HepG2 (cell line): ENCODE measurements at regions not wholly inside any gene's neighbourhood (a gene's known extent, or its start where the extent isn't known, plus 50 kb on each side); places are given as distances from the start of the nearest gene placed in this dataset.

Source experiments
- ATAC-seq: fragments of 200-7000 bp; cut with Tn5 transposase; 3 replicates; pipeline ENCODE4 v1.9.1; 2020; ENCODE audit warnings: mild to moderate bottlenecking, moderate library complexity
- BruUV-seq: library from RNA; stranded (reverse); fragments of 400-500 nt; replicated peaks from 2 replicates; lab custom pipeline; 2021; lab: Mats Ljungman, UMichigan
- CTCF ChIA-PET: fragments of 300-600 bp; formaldehyde crosslinking; extraction: SDS; loops from one replicate; lab custom pipeline; 2021; ENCODE audit warnings: low total read pairs, inconsistent platforms, low intra/inter-chr PET ratio; lab: Yijun Ruan, JAX
- POLR2A ChIA-PET: fragments of 350-600 bp; sonication (Branson Sonifier 250); formaldehyde crosslinking; loops from one replicate; lab custom pipeline; 2020; ENCODE audit warnings: antibody characterized with exemption, inconsistent platforms; lab: Yijun Ruan, JAX
- DNase-seq: peaks from one replicate; pipeline ENCODE4 v3.0.0-alpha.2; 2015; ENCODE audit warnings: low spot score
- FAIRE-seq: peaks from 3 replicates; lab custom pipeline; 2011; peaks lifted over from hg19 to GRCh38; lab: Jason Lieb, UNC
- H2AFZ ChIP-seq: one replicate; pipeline ENCODE4 v1.6.1; 2011; ENCODE audit warnings: low read length, inconsistent platforms
- H3K27ac ChIP-seq: fragments of 300-600 bp; 3 replicates; pipeline ENCODE4 v1.8.0; 2011; ENCODE audit warnings: mixed run types, mild to moderate bottlenecking, mixed read lengths, low read length, inconsistent platforms; ENCODE audit not compliant: insufficient read depth; ENCODE audit errors: extremely low read length
- H3K27me3 ChIP-seq, 2 experiments: fragments of 200-600 bp in 1 of 2; 2 replicates in 1 of 2; 3 replicates in 1 of 2; pipeline versions ENCODE4 v1.6.0 to v1.8.0; 2011; ENCODE audit warnings: low read length in 2 of 2, mild to moderate bottlenecking in 2 of 2, moderate library complexity in 2 of 2, inconsistent platforms in 1 of 2; ENCODE audit not compliant: insufficient read depth in 2 of 2, control insufficient read depth in 1 of 2
- H3K36me3 ChIP-seq, 2 experiments: fragments of 200-600 bp in 1 of 2; replicated peaks in 1 of 2; 2 replicates in 1 of 2; 3 replicates in 1 of 2; pipeline versions ENCODE4 v1.5.1 to v1.8.0; 2011; ENCODE audit warnings: low read length in 2 of 2, inconsistent platforms in 1 of 2; ENCODE audit not compliant: insufficient read depth in 2 of 2, control insufficient read depth in 1 of 2
- H3K4me1 ChIP-seq: 2 replicates; pipeline ENCODE4 v1.5.1; 2012; ENCODE audit warnings: low read length, inconsistent platforms; ENCODE audit not compliant: insufficient read depth
- H3K4me2 ChIP-seq: 2 replicates; pipeline ENCODE4 v1.6.0; 2011; ENCODE audit warnings: low read depth, low read length, inconsistent platforms
- H3K4me3 ChIP-seq, 3 experiments: fragments of 200-600 bp in 1 of 3; sonication (generic), shearing (Covaris generic) in 1 of 3; replicated peaks in 1 of 3; 2 replicates each; pipeline ENCODE4 v1.5.1; 2011 to 2016; ENCODE audit warnings: low read length in 3 of 3, inconsistent platforms in 2 of 3, low read depth in 2 of 3, mild to moderate bottlenecking in 2 of 3, control low read depth in 1 of 3, mixed read lengths in 1 of 3; ENCODE audit not compliant: insufficient read depth in 1 of 3
- H3K79me2 ChIP-seq: one replicate; pipeline ENCODE4 v1.6.1; 2011; ENCODE audit warnings: low read length, inconsistent platforms; ENCODE audit not compliant: insufficient read depth
- H3K9ac ChIP-seq: 2 replicates; pipeline ENCODE4 v1.6.0; 2011; ENCODE audit warnings: mild to moderate bottlenecking, low read depth, low read length, inconsistent platforms; ENCODE audit not compliant: insufficient read depth
- H3K9me3 ChIP-seq: 2 replicates; pipeline ENCODE4 v1.5.1; 2012; ENCODE audit warnings: mild to moderate bottlenecking, low read length
- H4K20me1 ChIP-seq: 2 replicates; pipeline ENCODE4 v1.6.0; 2011; ENCODE audit warnings: inconsistent platforms, mild to moderate bottlenecking, low read length, moderate library complexity; ENCODE audit not compliant: insufficient read depth
- CBFB ChIP-seq: sonication (generic); formaldehyde crosslinking; IDR thresholded peaks from 2 replicates; pipeline ENCODE4 v1.4.0; 2020; ENCODE audit warnings: missing genetic modification reagents
- EHMT2 ChIP-seq: fragments of 200-600 bp; sonication (generic); IDR thresholded peaks from 2 replicates; pipeline ENCODE4 v1.7.0; 2017; ENCODE audit warnings: antibody characterized with exemption, low read depth, low read length, borderline replicate concordance
- GLI4 ChIP-seq: sonication (generic); formaldehyde crosslinking; IDR thresholded peaks from 2 replicates; pipeline ENCODE4 v1.5.1; 2020; ENCODE audit warnings: missing genetic modification reagents, mild to moderate bottlenecking, moderate library complexity, borderline replicate concordance
- HOXA5 ChIP-seq: sonication (generic); formaldehyde crosslinking; IDR thresholded peaks from 2 replicates; pipeline ENCODE4 v1.4.0; 2020; ENCODE audit warnings: missing genetic modification reagents
- MEIS1 ChIP-seq: sonication (generic); formaldehyde crosslinking; IDR thresholded peaks from 2 replicates; pipeline ENCODE4 v1.9.0; 2021; ENCODE audit warnings: mild to moderate bottlenecking, missing genetic modification reagents, moderate library complexity, borderline replicate concordance
- NR2F6 ChIP-seq, 2 experiments: IDR thresholded peaks; 2 replicates each; pipeline ENCODE4 v1.6.1; 2016; ENCODE audit warnings: antibody characterized with exemption in 1 of 2, mild to moderate bottlenecking in 1 of 2
- RAD21 ChIP-seq: fragments of 450-650 bp; formaldehyde crosslinking; IDR thresholded peaks from 2 replicates; pipeline ENCODE4 v1.5.0; 2020; ENCODE audit warnings: mild to moderate bottlenecking
- SNAI1 ChIP-seq: sonication (generic); formaldehyde crosslinking; IDR thresholded peaks from 2 replicates; pipeline ENCODE4 v1.5.0; 2020; ENCODE audit warnings: mild to moderate bottlenecking, missing genetic modification reagents, borderline replicate concordance
- THYN1 ChIP-seq: sonication (generic); formaldehyde crosslinking; IDR thresholded peaks from 2 replicates; pipeline ENCODE4 v1.8.1; 2023; ENCODE audit warnings: low read depth, mild to moderate bottlenecking, moderate library complexity, missing genetic modification reagents, borderline replicate concordance
- YEATS4 ChIP-seq: sonication (generic); formaldehyde crosslinking; IDR thresholded peaks from 2 replicates; pipeline ENCODE4 v1.4.0; 2020; ENCODE audit warnings: missing genetic modification reagents, borderline replicate concordance
- YY1 ChIP-seq: IDR thresholded peaks from 2 replicates; pipeline ENCODE4 v1.6.1; 2011; ENCODE audit warnings: low read length, low read depth, moderate library complexity, mild to moderate bottlenecking; ENCODE audit not compliant: insufficient read depth, insufficient replicate concordance
- ZNF10 ChIP-seq: sonication (generic); formaldehyde crosslinking; IDR thresholded peaks from 2 replicates; pipeline ENCODE4 v1.4.0; 2020; ENCODE audit warnings: mild to moderate bottlenecking, low read depth, missing genetic modification reagents, borderline replicate concordance
- ZNF7 ChIP-seq: IDR thresholded peaks from 2 replicates; pipeline ENCODE4 v1.6.1; 2016; ENCODE audit warnings: missing biosample characterization, missing genetic modification reagents
- ZNF75D ChIP-seq: sonication (generic); formaldehyde crosslinking; IDR thresholded peaks from 2 replicates; pipeline ENCODE4 v1.8.1; 2023; ENCODE audit warnings: missing genetic modification reagents, mild to moderate bottlenecking, borderline replicate concordance
- ZNF816 ChIP-seq: sonication (generic); formaldehyde crosslinking; IDR thresholded peaks from 2 replicates; pipeline ENCODE4 v1.8.0; 2022; ENCODE audit warnings: missing genetic modification reagents, mild to moderate bottlenecking, borderline replicate concordance
- WGBS: methylation state at CpG from one replicate; pipeline ENCODE4 v1.1.6; 2017; ENCODE audit warnings: low lambda C conversion rate; 5-methylcytosine and 5-hydroxymethylcytosine counted together
- in situ Hi-C: cut with HindIII; loops from 2 replicates; pipeline ENCODE4 v1.10.0; 2017; ENCODE audit warnings: low pct_unique_long_range_greater_than_20kb; ENCODE audit not compliant: extremely low pct_ligation_motif_present
- intact Hi-C: fragments of 100-400 bp; cut with micrococcal nuclease; formaldehyde crosslinking; loops from one replicate; pipeline ENCODE4 v1.10.0; 2022; ENCODE audit not compliant: unreplicated experiment
- TF ChIP-seq, protein P1 (sequence below): sonication (generic); formaldehyde crosslinking; IDR thresholded peaks from 2 replicates; pipeline ENCODE4 v1.8.0; 2023; ENCODE audit warnings: mild to moderate bottlenecking, missing genetic modification reagents
- TF ChIP-seq, protein P2 (sequence below): sonication (generic); formaldehyde crosslinking; IDR thresholded peaks from 2 replicates; pipeline ENCODE4 v1.4.0; 2020; ENCODE audit warnings: missing genetic modification reagents
- TF ChIP-seq, protein P3 (sequence below): sonication (generic); formaldehyde crosslinking; IDR thresholded peaks from 2 replicates; pipeline ENCODE4 v1.4.0; 2020; ENCODE audit warnings: missing genetic modification reagents

DNA sequence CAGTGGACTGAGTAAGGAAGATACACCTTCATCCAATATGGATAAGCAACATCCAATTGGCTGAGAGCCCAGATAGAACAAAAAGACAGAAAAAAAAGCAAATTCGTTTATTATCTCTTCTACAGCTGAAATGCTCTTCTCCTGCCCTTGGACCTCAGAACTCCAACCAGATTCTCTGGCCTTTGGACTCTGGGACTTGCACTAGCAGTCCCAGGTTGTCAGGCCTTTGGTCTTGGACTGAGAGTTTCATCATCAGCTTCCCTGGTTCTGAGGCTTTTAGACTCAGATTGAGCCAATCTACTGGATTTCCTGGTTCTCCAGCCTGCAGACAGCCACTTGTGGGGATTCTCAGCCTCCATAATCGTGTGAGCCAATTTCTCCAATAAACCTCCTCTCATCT lies 926.8 kb downstream of the PLA2G4A start:
- FAIRE-seq (no peak), DNase-seq (no peak), ATAC-seq (no peak)
- no peak for TF ChIP-seq YEATS4 (CRISPR knock-in tag)
- no peak for TF ChIP-seq SNAI1 (CRISPR knock-in tag)
- TF ChIP-seq, protein P1, sequence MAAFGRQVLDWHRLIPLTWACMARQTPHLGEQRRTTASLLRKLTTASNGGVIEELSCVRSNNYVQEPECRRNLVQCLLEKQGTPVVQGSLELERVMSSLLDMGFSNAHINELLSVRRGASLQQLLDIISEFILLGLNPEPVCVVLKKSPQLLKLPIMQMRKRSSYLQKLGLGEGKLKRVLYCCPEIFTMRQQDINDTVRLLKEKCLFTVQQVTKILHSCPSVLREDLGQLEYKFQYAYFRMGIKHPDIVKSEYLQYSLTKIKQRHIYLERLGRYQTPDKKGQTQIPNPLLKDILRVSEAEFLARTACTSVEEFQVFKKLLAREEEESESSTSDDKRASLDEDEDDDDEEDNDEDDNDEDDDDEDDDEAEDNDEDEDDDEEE (CRISPR knock-in tag): no peak
- TF ChIP-seq ZNF10 (CRISPR knock-in tag): no peak
- no peak for TF ChIP-seq THYN1 (CRISPR knock-in tag)
- TF ChIP-seq, protein P2, sequence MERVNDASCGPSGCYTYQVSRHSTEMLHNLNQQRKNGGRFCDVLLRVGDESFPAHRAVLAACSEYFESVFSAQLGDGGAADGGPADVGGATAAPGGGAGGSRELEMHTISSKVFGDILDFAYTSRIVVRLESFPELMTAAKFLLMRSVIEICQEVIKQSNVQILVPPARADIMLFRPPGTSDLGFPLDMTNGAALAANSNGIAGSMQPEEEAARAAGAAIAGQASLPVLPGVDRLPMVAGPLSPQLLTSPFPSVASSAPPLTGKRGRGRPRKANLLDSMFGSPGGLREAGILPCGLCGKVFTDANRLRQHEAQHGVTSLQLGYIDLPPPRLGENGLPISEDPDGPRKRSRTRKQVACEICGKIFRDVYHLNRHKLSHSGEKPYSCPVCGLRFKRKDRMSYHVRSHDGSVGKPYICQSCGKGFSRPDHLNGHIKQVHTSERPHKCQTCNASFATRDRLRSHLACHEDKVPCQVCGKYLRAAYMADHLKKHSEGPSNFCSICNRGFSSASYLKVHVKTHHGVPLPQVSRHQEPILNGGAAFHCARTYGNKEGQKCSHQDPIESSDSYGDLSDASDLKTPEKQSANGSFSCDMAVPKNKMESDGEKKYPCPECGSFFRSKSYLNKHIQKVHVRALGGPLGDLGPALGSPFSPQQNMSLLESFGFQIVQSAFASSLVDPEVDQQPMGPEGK: no peak
- TF ChIP-seq ZNF7 (CRISPR knock-in tag): no peak
- TF ChIP-seq, protein P3, sequence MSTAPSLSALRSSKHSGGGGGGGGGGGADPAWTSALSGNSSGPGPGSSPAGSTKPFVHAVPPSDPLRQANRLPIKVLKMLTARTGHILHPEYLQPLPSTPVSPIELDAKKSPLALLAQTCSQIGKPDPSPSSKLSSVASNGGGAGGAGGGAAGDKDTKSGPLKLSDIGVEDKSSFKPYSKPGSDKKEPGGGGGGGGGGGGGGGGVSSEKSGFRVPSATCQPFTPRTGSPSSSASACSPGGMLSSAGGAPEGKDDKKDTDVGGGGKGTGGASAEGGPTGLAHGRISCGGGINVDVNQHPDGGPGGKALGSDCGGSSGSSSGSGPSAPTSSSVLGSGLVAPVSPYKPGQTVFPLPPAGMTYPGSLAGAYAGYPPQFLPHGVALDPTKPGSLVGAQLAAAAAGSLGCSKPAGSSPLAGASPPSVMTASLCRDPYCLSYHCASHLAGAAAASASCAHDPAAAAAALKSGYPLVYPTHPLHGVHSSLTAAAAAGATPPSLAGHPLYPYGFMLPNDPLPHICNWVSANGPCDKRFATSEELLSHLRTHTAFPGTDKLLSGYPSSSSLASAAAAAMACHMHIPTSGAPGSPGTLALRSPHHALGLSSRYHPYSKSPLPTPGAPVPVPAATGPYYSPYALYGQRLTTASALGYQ (CRISPR knock-in tag): no peak
- TF ChIP-seq ZNF75D (CRISPR knock-in tag): no peak
- TF ChIP-seq MEIS1 (CRISPR knock-in tag): no peak
- no peak for TF ChIP-seq GLI4
- no peak for TF ChIP-seq RAD21 (CRISPR knock-in tag)
- TF ChIP-seq HOXA5 (CRISPR knock-in tag): no peak
- TF ChIP-seq EHMT2: no peak
- no peak for TF ChIP-seq ZNF816
- TF ChIP-seq YY1: no peak
- TF ChIP-seq CBFB (CRISPR knock-in tag): no peak
- no peak for TF ChIP-seq NR2F6 (IDR thresholded peaks at IDR 0.05)
- TF ChIP-seq NR2F6 (CRISPR knock-in tag; IDR thresholded peaks at IDR 0.05): no peak
- 2% methylated on average over 2 of the region's 2 CpGs for WGBS
- no peaks in the 10 kb centered on the region for H3K9me3 ChIP-seq
- CTCF ChIA-PET: no interaction called here
- H3K27ac ChIP-seq: no peak overlapping the region
- H4K20me1 ChIP-seq: no peaks in the 10 kb centered on the region
- in situ Hi-C loops (no loop called here), intact Hi-C loops (no loop called here)
- no peaks in the 10 kb centered on the region for H3K27me3 ChIP-seq
- BruUV-seq: no TSS peak
- no peaks in the 10 kb centered on the region for H3K36me3 ChIP-seq
- H2AFZ ChIP-seq: no peak overlapping the region
- no peak overlapping the region for H3K9ac ChIP-seq
- H3K4me2 ChIP-seq: no peak overlapping the region
- no peaks in the 10 kb centered on the region for H3K4me1 ChIP-seq
- POLR2A ChIA-PET: no interaction called here
- H3K4me3 ChIP-seq: no peak overlapping the region
- H3K79me2 ChIP-seq: no peaks in the 10 kb centered on the region
